ENCODE measurements at regions not wholly inside any gene's neighbourhood (a gene's known extent, or its start where the extent isn't known, plus 50 kb on each side); places are given as distances from the start of the nearest gene placed in this dataset.

- Mint-ChIP-seq H3K9me3 (no peaks in the 10 kb centered on the region), H3K4me1 (no peaks in the 10 kb centered on the region), H3K27ac (no peak overlapping the region), H3K27me3 (peaks cover 5% of the 10 kb centered on the region), H3K4me3 (no peak overlapping the region), H3K36me3 (ENCODE audit: low read depth) (no peaks in the 10 kb centered on the region)
- no peak for DNase-seq
- no peak for ATAC-seq
Measured at GRCh38 chr15:29433507-29434248, 164.1 kb upstream of the NSMCE3 start.

- Mint-ChIP-seq H3K9me3 (no peaks in the 10 kb centered on the region), H3K4me3 (no peak overlapping the region), H3K4me1 (no peaks in the 10 kb centered on the region), H3K27ac (no peak overlapping the region), H3K27me3 (peaks cover 5% of the 10 kb centered on the region), H3K36me3 (ENCODE audit: low read depth) (no peaks in the 10 kb centered on the region)
- no peak for ATAC-seq
- no peak for DNase-seq
Measured at GRCh38 chr15:29433050-29433318, 163.4 kb upstream of the NSMCE3 start.

GRCh38 chr15:29432191-29433049 lies 162.8 kb upstream of the NSMCE3 start:
- no peak overlapping the region for H3K27ac Mint-ChIP-seq
- H3K27me3 Mint-ChIP-seq = peaks cover 6% of the 10 kb centered on the region
- H3K4me3 Mint-ChIP-seq = no peak overlapping the region
- no peak for DNase-seq
- no peaks in the 10 kb centered on the region for H3K4me1 Mint-ChIP-seq
- no peaks in the 10 kb centered on the region for H3K9me3 Mint-ChIP-seq
- H3K36me3 Mint-ChIP-seq (ENCODE audit: low read depth) = no peaks in the 10 kb centered on the region
- no peak for ATAC-seq

- no peak for ATAC-seq
- Mint-ChIP-seq H3K4me3 (no peak overlapping the region), H3K4me1 (no peaks in the 10 kb centered on the region), H3K27me3 (peaks cover 7% of the 10 kb centered on the region), H3K9me3 (no peaks in the 10 kb centered on the region), H3K36me3 (ENCODE audit: low read depth) (no peaks in the 10 kb centered on the region), H3K27ac (no peak overlapping the region)
- DNase-seq = no peak
Measured at GRCh38 chr15:29430831-29431230, 161.2 kb upstream of the NSMCE3 start.

GRCh38 chr15:29430124-29430523 lies 160.5 kb upstream of the NSMCE3 start:
- no peaks in the 10 kb centered on the region for H3K9me3 Mint-ChIP-seq
- no peak overlapping the region for H3K4me3 Mint-ChIP-seq
- peaks cover 7% of the 10 kb centered on the region for H3K27me3 Mint-ChIP-seq
- no peaks in the 10 kb centered on the region for H3K36me3 Mint-ChIP-seq (ENCODE audit: low read depth)
- no peaks in the 10 kb centered on the region for H3K4me1 Mint-ChIP-seq
- no peak overlapping the region for H3K27ac Mint-ChIP-seq
- DNase-seq (no peak), ATAC-seq (no peak)

GRCh38 chr15:29429584-29429983 lies 160.0 kb upstream of the NSMCE3 start:
- DNase-seq = no peak

GRCh38 chr15:29428925-29429573 lies 159.4 kb upstream of the NSMCE3 start:
- DNase-seq = no peak
- ATAC-seq = no peak
- Mint-ChIP-seq H3K27ac (no peak overlapping the region), H3K4me3 (no peak overlapping the region), H3K9me3 (no peaks in the 10 kb centered on the region), H3K36me3 (ENCODE audit: low read depth) (no peaks in the 10 kb centered on the region), H3K4me1 (no peaks in the 10 kb centered on the region), H3K27me3 (peaks cover 7% of the 10 kb centered on the region)

More at GRCh38 chr15:29429584-29429983, 160.0 kb upstream of the NSMCE3 start:
- Mint-ChIP-seq H3K27ac (no peak overlapping the region), H3K27me3 (peaks cover 7% of the 10 kb centered on the region), H3K9me3 (no peaks in the 10 kb centered on the region), H3K4me1 (no peaks in the 10 kb centered on the region), H3K4me3 (no peak overlapping the region), H3K36me3 (ENCODE audit: low read depth) (no peaks in the 10 kb centered on the region)
- no peak for ATAC-seq

GRCh38 chr15:29425864-29426263 lies 156.2 kb upstream of the NSMCE3 start:
- Mint-ChIP-seq H3K9me3 (no peaks in the 10 kb centered on the region), H3K4me3 (no peak overlapping the region), H3K27me3 (peaks cover 3% of the 10 kb centered on the region), H3K36me3 (ENCODE audit: low read depth) (no peaks in the 10 kb centered on the region), H3K27ac (no peak overlapping the region), H3K4me1 (no peaks in the 10 kb centered on the region)
- no peak for DNase-seq
- no peak for ATAC-seq

GRCh38 chr15:29424118-29424517 lies 154.5 kb upstream of the NSMCE3 start:
- Mint-ChIP-seq H3K4me1 (no peaks in the 10 kb centered on the region), H3K27me3 (peaks cover 3% of the 10 kb centered on the region), H3K36me3 (ENCODE audit: low read depth) (no peaks in the 10 kb centered on the region), H3K27ac (no peak overlapping the region), H3K9me3 (no peaks in the 10 kb centered on the region), H3K4me3 (no peak overlapping the region)
- no peak for ATAC-seq
- DNase-seq = no peak

GRCh38 chr15:29422606-29423005 lies 153.0 kb upstream of the NSMCE3 start:
- H3K36me3 Mint-ChIP-seq (ENCODE audit: low read depth) = no peaks in the 10 kb centered on the region
- no peaks in the 10 kb centered on the region for H3K9me3 Mint-ChIP-seq
- H3K4me1 Mint-ChIP-seq = no peaks in the 10 kb centered on the region
- no peak for DNase-seq
- peaks cover 3% of the 10 kb centered on the region for H3K27me3 Mint-ChIP-seq
- no peak overlapping the region for H3K27ac Mint-ChIP-seq
- no peak overlapping the region for H3K4me3 Mint-ChIP-seq
- ATAC-seq = no peak

GRCh38 chr15:29420188-29420587 lies 150.6 kb upstream of the NSMCE3 start:
- Mint-ChIP-seq H3K4me3 (no peak overlapping the region), H3K36me3 (ENCODE audit: low read depth) (no peaks in the 10 kb centered on the region), H3K27ac (no peak overlapping the region), H3K27me3 (no peaks in the 10 kb centered on the region), H3K4me1 (no peaks in the 10 kb centered on the region), H3K9me3 (no peaks in the 10 kb centered on the region)
- DNase-seq (no peak), ATAC-seq (no peak)

GRCh38 chr15:29418931-29419330 lies 149.3 kb upstream of the NSMCE3 start:
- Mint-ChIP-seq H3K27ac (no peak overlapping the region), H3K4me3 (no peak overlapping the region), H3K4me1 (no peaks in the 10 kb centered on the region), H3K9me3 (no peaks in the 10 kb centered on the region), H3K27me3 (peaks cover 3% of the 10 kb centered on the region), H3K36me3 (ENCODE audit: low read depth) (no peaks in the 10 kb centered on the region)
- ATAC-seq = no peak
- DNase-seq = no peak

GRCh38 chr15:29418178-29418577 lies 148.6 kb upstream of the NSMCE3 start:
- H3K36me3 Mint-ChIP-seq (ENCODE audit: low read depth) = no peaks in the 10 kb centered on the region
- no peak overlapping the region for H3K4me3 Mint-ChIP-seq
- no peaks in the 10 kb centered on the region for H3K9me3 Mint-ChIP-seq
- no peak for DNase-seq
- ATAC-seq = no peak
- no peaks in the 10 kb centered on the region for H3K4me1 Mint-ChIP-seq
- peaks cover 6% of the 10 kb centered on the region for H3K27me3 Mint-ChIP-seq
- no peak overlapping the region for H3K27ac Mint-ChIP-seq

GRCh38 chr15:29411299-29411698 lies 141.7 kb upstream of the NSMCE3 start:
- no peaks in the 10 kb centered on the region for H3K4me1 Mint-ChIP-seq
- no peaks in the 10 kb centered on the region for H3K36me3 Mint-ChIP-seq (ENCODE audit: low read depth)
- no peak for ATAC-seq
- no peaks in the 10 kb centered on the region for H3K9me3 Mint-ChIP-seq
- H3K4me3 Mint-ChIP-seq = no peak overlapping the region
- no peak overlapping the region for H3K27ac Mint-ChIP-seq
- peaks cover 18% of the 10 kb centered on the region for H3K27me3 Mint-ChIP-seq
- DNase-seq = no peak

- Mint-ChIP-seq H3K36me3 (ENCODE audit: low read depth) (no peaks in the 10 kb centered on the region), H3K27ac (no peak overlapping the region), H3K4me3 (no peak overlapping the region), H3K27me3 (peaks cover 18% of the 10 kb centered on the region), H3K4me1 (no peaks in the 10 kb centered on the region), H3K9me3 (no peaks in the 10 kb centered on the region)
- no peak for DNase-seq
- no peak for ATAC-seq
Measured at GRCh38 chr15:29410338-29410737, 140.7 kb upstream of the NSMCE3 start.

Measured in activated naive CD8-positive, alpha-beta T cell treated with anti-CD3 and anti-CD28 coated beads, Interleukin-2, amount 50 U/mL, for 24 hours (primary cell).